HCT116 (cell line): ENCODE measurements at regions not wholly inside any gene's neighbourhood (a gene's known extent, or its start where the extent isn't known, plus 50 kb on each side); places are given as distances from the start of the nearest gene placed in this dataset.

Experiments used
- ATAC-seq: fragments of 200-7000 bp; cut with Tn5 transposase; 2 replicates; pipeline ENCODE4 v1.9.1; 2020; ENCODE audit warnings: mild to moderate bottlenecking, moderate library complexity
- BruUV-seq: library from RNA; stranded (reverse); fragments of 400-500 nt; replicated peaks from 2 replicates; lab custom pipeline; 2021; lab: Mats Ljungman, UMichigan
- CTCF ChIA-PET: fragments of 300-600 bp; sonication (Branson Sonifier 250); formaldehyde crosslinking; loops from one replicate; lab custom pipeline; 2021; ENCODE audit warnings: antibody characterized with exemption; lab: Charles Lee
- POLR2A ChIA-PET: fragments of 300-600, 350-600 bp; sonication (Branson Sonifier 250); formaldehyde crosslinking; loops from one replicate; lab custom pipeline; 2021; ENCODE audit warnings: antibody characterized with exemption; lab: Charles Lee
- RAD21 ChIA-PET, 2 experiments: fragments of 300-600 bp; sonication (Branson Sonifier 250); formaldehyde crosslinking; loops; one replicate each; lab custom pipeline; 2023; ENCODE audit warnings: low total read pairs in 2 of 2; ENCODE audit not compliant: uncharacterized antibody in 2 of 2, unreplicated experiment in 2 of 2, low non-redundant PET in 1 of 2; lab: Charles Lee
- DNase-seq: peaks from one replicate; pipeline ENCODE4 v3.0.0-alpha.2; 2010; ENCODE audit warnings: low read depth, low spot score
- H2AFZ ChIP-seq: fragments of 200-600 bp; shearing (Covaris generic), sonication (generic); 2 replicates; pipeline ENCODE4 v1.6.1; 2017; ENCODE audit warnings: low read depth, mixed run types, mixed read lengths, antibody characterized with exemption, low read length; ENCODE audit not compliant: poor library complexity, severe bottlenecking
- H3K27ac ChIP-seq: 2 replicates; pipeline ENCODE4 v1.5.1; 2012; ENCODE audit warnings: low read depth, low read length
- H3K27me3 ChIP-seq: fragments of 200-600 bp; sonication (generic); 2 replicates; pipeline ENCODE4 v1.6.1; 2016; ENCODE audit warnings: mixed run types, low read length, mixed read lengths; ENCODE audit not compliant: insufficient read depth
- H3K36me3 ChIP-seq, 2 experiments: fragments of 200-500 bp in 1 of 2; fragments of 200-600 bp in 1 of 2; sonication (Bioruptor generic) in 1 of 2; sonication (generic) in 1 of 2; 2 replicates each; pipeline versions ENCODE4 v1.5.1 to v1.6.1; 2014 to 2016; ENCODE audit warnings: low read length in 2 of 2, inconsistent platforms in 1 of 2, mixed read lengths in 1 of 2, mixed run types in 1 of 2; ENCODE audit not compliant: insufficient read depth in 2 of 2, control insufficient read depth in 1 of 2
- H3K4me1 ChIP-seq, 2 experiments: fragments of 200-600 bp in 1 of 2; sonication (generic) in 1 of 2; 2 replicates each; pipeline versions ENCODE4 v1.5.1 to v1.6.1; 2012 to 2017; ENCODE audit warnings: low read length in 2 of 2, inconsistent platforms in 1 of 2, mild to moderate bottlenecking in 1 of 2, mixed read lengths in 1 of 2, mixed run types in 1 of 2, moderate library complexity in 1 of 2; ENCODE audit not compliant: insufficient read depth in 2 of 2, control insufficient read depth in 1 of 2
- H3K4me2 ChIP-seq: fragments of 200-600 bp; sonication (generic); 2 replicates; pipeline ENCODE4 v1.6.1; 2017; ENCODE audit warnings: mixed run types, low read length, mixed read lengths
- H3K4me3 ChIP-seq, 2 experiments: fragments of 200-600 bp in 1 of 2; sonication (generic) in 1 of 2; replicated peaks in 1 of 2; 2 replicates each; pipeline ENCODE4 v1.5.1; 2011 to 2016; ENCODE audit warnings: low read length in 2 of 2, control low read depth in 1 of 2, low read depth in 1 of 2, mild to moderate bottlenecking in 1 of 2, mixed read lengths in 1 of 2, mixed run types in 1 of 2
- H3K79me2 ChIP-seq: fragments of 200-600 bp; sonication (generic); 2 replicates; pipeline ENCODE4 v1.6.1; 2017; ENCODE audit warnings: mild to moderate bottlenecking, mixed run types, low read length, moderate library complexity, mixed read lengths; ENCODE audit not compliant: insufficient read depth
- H3K9ac ChIP-seq: fragments of 200-600 bp; sonication (generic); 2 replicates; pipeline ENCODE4 v1.6.1; 2016; ENCODE audit warnings: low read length, mixed read lengths
- H3K9me2 ChIP-seq: fragments of 200-600 bp; sonication (generic), shearing (Covaris generic); 2 replicates; pipeline ENCODE4 v1.6.1; 2017; ENCODE audit warnings: mixed run types, mild to moderate bottlenecking, moderate library complexity; ENCODE audit not compliant: insufficient read depth
- H3K9me3 ChIP-seq, 2 experiments: fragments of 200-500 bp in 1 of 2; fragments of 200-600 bp in 1 of 2; sonication (Bioruptor generic) in 1 of 2; sonication (generic) in 1 of 2; 2 replicates each; pipeline ENCODE4 v1.6.1; 2014 to 2017; ENCODE audit warnings: low read length in 2 of 2, mixed read lengths in 2 of 2, inconsistent platforms in 1 of 2, low read depth in 1 of 2, mild to moderate bottlenecking in 1 of 2, mixed run types in 1 of 2, moderate library complexity in 1 of 2; ENCODE audit not compliant: control insufficient read depth in 1 of 2, insufficient read depth in 1 of 2
- H4K20me1 ChIP-seq: fragments of 200-600 bp; sonication (generic), shearing (Covaris generic); 2 replicates; pipeline ENCODE4 v1.6.1; 2017; ENCODE audit warnings: mixed run types, mild to moderate bottlenecking, moderate library complexity; ENCODE audit not compliant: insufficient read depth
- CBX3 ChIP-seq: IDR thresholded peaks from 2 replicates; pipeline ENCODE4 v1.6.1; 2012; ENCODE audit warnings: low read depth
- CEBPB ChIP-seq: IDR thresholded peaks from 2 replicates; pipeline ENCODE4 v1.6.1; 2012; ENCODE audit warnings: low read depth
- CTCF ChIP-seq, 3 experiments: fragments of 200-600 bp in 1 of 3; sonication (generic) in 1 of 3; IDR thresholded peaks in 2 of 3; conservative IDR thresholded peaks in 1 of 3; 2 replicates each; pipeline ENCODE4 v1.5.1; 2012 to 2017; ENCODE audit warnings: low read depth in 2 of 3, low read length in 2 of 3, antibody characterized with exemption in 1 of 3, borderline replicate concordance in 1 of 3, control low read depth in 1 of 3, mild to moderate bottlenecking in 1 of 3, mixed read lengths in 1 of 3, mixed run types in 1 of 3, moderate library complexity in 1 of 3; ENCODE audit not compliant: insufficient read depth in 1 of 3
- EGR1 ChIP-seq: IDR thresholded peaks from 2 replicates; pipeline ENCODE4 v1.6.1; 2012; ENCODE audit warnings: low read depth
- EZH2 ChIP-seq: fragments of 200-600 bp; sonication (generic); IDR thresholded peaks from 2 replicates; pipeline ENCODE4 v1.6.1; 2017; ENCODE audit warnings: antibody characterized with exemption, mixed run types
- EZH2phosphoT487 ChIP-seq: fragments of 200-600 bp; IDR thresholded peaks from 2 replicates; pipeline ENCODE4 v1.6.1; 2018; ENCODE audit warnings: antibody characterized with exemption, borderline replicate concordance
- JUND ChIP-seq: IDR thresholded peaks from 2 replicates; pipeline ENCODE4 v1.6.1; 2012
- MAX ChIP-seq: IDR thresholded peaks from 2 replicates; pipeline ENCODE4 v1.6.1; 2012
- RAD21 ChIP-seq: IDR thresholded peaks from 2 replicates; pipeline ENCODE4 v1.6.1; 2012; ENCODE audit warnings: low read depth, mild to moderate bottlenecking
- REST ChIP-seq: IDR thresholded peaks from 2 replicates; pipeline ENCODE4 v1.6.1; 2012; ENCODE audit warnings: low read depth
- SIN3A ChIP-seq: IDR thresholded peaks from 2 replicates; pipeline ENCODE4 v1.6.1; 2012; ENCODE audit warnings: low read depth
- TCF7L2 ChIP-seq: IDR thresholded peaks from 2 replicates; pipeline ENCODE4 v1.7.0; 2011; ENCODE audit warnings: borderline replicate concordance, inconsistent platforms; ENCODE audit not compliant: insufficient read depth, insufficient read length; ENCODE audit errors: extremely low read depth
- ZNF274 ChIP-seq: fragments of 200-500 bp; sonication (Bioruptor generic); IDR thresholded peaks from 2 replicates; pipeline ENCODE4 v1.6.1; 2014; ENCODE audit warnings: mild to moderate bottlenecking, low read depth, low read length, inconsistent platforms
- intact Hi-C: fragments of 100-400 bp; cut with micrococcal nuclease; formaldehyde crosslinking; loops from 2 replicates; pipeline ENCODE4 v1.10.0; 2022

GRCh38 chr7:118777308-118777707, 552.8 kb downstream of the ANKRD7 start:
- Histone ChIP-seq H3K9me2 (no peaks in the 10 kb centered on the region), H3K27me3 (no peaks in the 10 kb centered on the region), H3K79me2 (no peaks in the 10 kb centered on the region), H2AFZ (no peak overlapping the region), H3K4me1 (no peaks in the 10 kb centered on the region), H3K27ac (no peak overlapping the region), H3K36me3 (no peaks in the 10 kb centered on the region), H3K9ac (no peak overlapping the region), H3K4me2 (no peak overlapping the region), H3K9me3 (no peaks in the 10 kb centered on the region), H3K4me3 (no peak overlapping the region), H4K20me1 (no peaks in the 10 kb centered on the region)
- POLR2A ChIA-PET = no interaction called here
- TF ChIP-seq EGR1 = no peak
- TF ChIP-seq CTCF (IDR thresholded peaks at IDR 0.05 in 2 of 3, conservative IDR thresholded peaks at IDR 0.05 in 1 of 3; ENCODE audit: borderline replicate concordance in 1 of 3, insufficient read depth in 1 of 3, low read depth in 2 of 3, low read length in 2 of 3) = no peak
- TF ChIP-seq SIN3A = no peak
- TF ChIP-seq EZH2phosphoT487 = no peak
- TF ChIP-seq ZNF274 = no peak
- TF ChIP-seq TCF7L2 = no peak
- no peak for TF ChIP-seq CEBPB
- TF ChIP-seq RAD21 = no peak
- TF ChIP-seq JUND = no peak
- no peak for DNase-seq
- 0 out of 2 replicates have a peak, but pooled peaks have one; percentile 53 for ATAC-seq
- intact Hi-C loops = no loop called here
- CTCF ChIA-PET = no interaction called here
- RAD21 ChIA-PET = no interaction called here
- BruUV-seq = no TSS peak

GRCh38 chr7:118792682-118793081, 568.2 kb downstream of the ANKRD7 start:
- Histone ChIP-seq H3K79me2 (no peaks in the 10 kb centered on the region), H3K4me3 (no peak overlapping the region), H3K36me3 (no peaks in the 10 kb centered on the region), H3K4me2 (no peak overlapping the region), H3K9ac (no peak overlapping the region), H3K9me3 (no peaks in the 10 kb centered on the region), H3K27me3 (no peaks in the 10 kb centered on the region), H3K4me1 (no peaks in the 10 kb centered on the region), H2AFZ (no peak overlapping the region), H4K20me1 (no peaks in the 10 kb centered on the region), H3K27ac (no peak overlapping the region), H3K9me2 (no peaks in the 10 kb centered on the region)
- no peak for DNase-seq
- RAD21 ChIA-PET = no interaction called here
- CTCF ChIA-PET = no interaction called here
- ATAC-seq = no peak
- POLR2A ChIA-PET = no interaction called here
- no TSS peak for BruUV-seq
- intact Hi-C loops = no loop called here
- TF ChIP-seq MAX = no peak
- TF ChIP-seq CBX3 = no peak
- no peak for TF ChIP-seq EZH2phosphoT487
- TF ChIP-seq REST = no peak
- TF ChIP-seq CTCF (IDR thresholded peaks at IDR 0.05 in 2 of 3, conservative IDR thresholded peaks at IDR 0.05 in 1 of 3; ENCODE audit: borderline replicate concordance in 1 of 3, insufficient read depth in 1 of 3, low read depth in 2 of 3, low read length in 2 of 3) = no peak
- no peak for TF ChIP-seq EZH2
